Thoracic aorta (tissue), 2 donors: ENCODE measurements at regions not wholly inside any gene's neighbourhood (a gene's known extent, or its start where the extent isn't known, plus 50 kb on each side); places are given as distances from the start of the nearest gene placed in this dataset.

Experiments
- ATAC-seq: fragments of 150-250 bp; one replicate; pipeline ENCODE4 v1.8.0; 2017; ENCODE audit warnings: low read depth; ENCODE audit not compliant: insufficient number of reproducible peaks, low FRiP score
- DNase-seq: peaks from one replicate; pipeline ENCODE4 v3.0.0-alpha.2; 2020; ENCODE audit warnings: low spot score
- H3K27ac ChIP-seq, 2 donors: fragments of 200-600 bp; sonication (generic); 1 replicate in 1 of 2; 2 replicates in 1 of 2; pipeline ENCODE4 v1.5.1; 2016; ENCODE audit warnings: mild to moderate bottlenecking in 2 of 2, moderate library complexity in 2 of 2
- H3K27me3 ChIP-seq: fragments of 200-600 bp; sonication (generic); replicated peaks from 2 replicates; pipeline ENCODE4 v1.6.0; 2016; ENCODE audit warnings: mild to moderate bottlenecking; ENCODE audit not compliant: insufficient read depth
- H3K36me3 ChIP-seq: fragments of 200-600 bp; sonication (generic); one replicate; pipeline ENCODE4 v1.5.1; 2016
- H3K4me1 ChIP-seq, 2 donors: fragments of 200-600 bp; sonication (generic); 1 replicate in 1 of 2; 2 replicates in 1 of 2; pipeline versions ENCODE4 v1.5.1 to v1.6.0; 2016; ENCODE audit warnings: low read depth in 2 of 2, mild to moderate bottlenecking in 1 of 2; ENCODE audit not compliant: control insufficient read depth in 1 of 2
- H3K4me3 ChIP-seq: fragments of 200-600 bp; sonication (generic); 2 replicates; pipeline ENCODE4 v1.5.1; 2016; ENCODE audit warnings: mild to moderate bottlenecking
- H3K9me3 ChIP-seq: fragments of 200-600 bp; sonication (generic); 2 replicates; pipeline ENCODE4 v1.5.1; 2016
- CTCF ChIP-seq: fragments of 200-600 bp; sonication (generic); IDR thresholded peaks from one replicate; pipeline ENCODE4 v1.5.1; 2019; ENCODE audit warnings: antibody characterized with exemption

- TF ChIP-seq CTCF, result no peak
These were observed 695.5 kb downstream of the EPHA3 start for GRCh38 chr3:89802881-89803280.

GRCh38 chr3:89803711-89804110, 696.3 kb downstream of the EPHA3 start:
- ATAC-seq (no peak), DNase-seq (no peak)
- Histone ChIP-seq H3K36me3 (no peaks in the 10 kb centered on the region), H3K9me3 (no peaks in the 10 kb centered on the region), H3K27ac (no peak overlapping the region), H3K4me1 (no peaks in the 10 kb centered on the region), H3K27me3 (no peaks in the 10 kb centered on the region), H3K4me3 (no peak overlapping the region)
- no peak for TF ChIP-seq CTCF

More at GRCh38 chr3:89802881-89803280, 695.5 kb downstream of the EPHA3 start:
- no peak overlapping the region for H3K4me3 ChIP-seq
- no peak for DNase-seq
- no peaks in the 10 kb centered on the region for H3K9me3 ChIP-seq
- H3K4me1 ChIP-seq, result no peaks in the 10 kb centered on the region
- H3K27me3 ChIP-seq, result no peaks in the 10 kb centered on the region
- H3K36me3 ChIP-seq, result no peaks in the 10 kb centered on the region
- no peak overlapping the region for H3K27ac ChIP-seq
- no peak for ATAC-seq

GRCh38 chr3:89806166-89806565, 698.7 kb downstream of the EPHA3 start:
- H3K9me3 ChIP-seq, result no peaks in the 10 kb centered on the region
- TF ChIP-seq CTCF, result no peak
- H3K27me3 ChIP-seq, result no peaks in the 10 kb centered on the region
- H3K27ac ChIP-seq, result no peak overlapping the region
- no peak for DNase-seq
- ATAC-seq, result no peak
- H3K36me3 ChIP-seq, result no peaks in the 10 kb centered on the region
- no peaks in the 10 kb centered on the region for H3K4me1 ChIP-seq
- H3K4me3 ChIP-seq, result no peak overlapping the region

DNA sequence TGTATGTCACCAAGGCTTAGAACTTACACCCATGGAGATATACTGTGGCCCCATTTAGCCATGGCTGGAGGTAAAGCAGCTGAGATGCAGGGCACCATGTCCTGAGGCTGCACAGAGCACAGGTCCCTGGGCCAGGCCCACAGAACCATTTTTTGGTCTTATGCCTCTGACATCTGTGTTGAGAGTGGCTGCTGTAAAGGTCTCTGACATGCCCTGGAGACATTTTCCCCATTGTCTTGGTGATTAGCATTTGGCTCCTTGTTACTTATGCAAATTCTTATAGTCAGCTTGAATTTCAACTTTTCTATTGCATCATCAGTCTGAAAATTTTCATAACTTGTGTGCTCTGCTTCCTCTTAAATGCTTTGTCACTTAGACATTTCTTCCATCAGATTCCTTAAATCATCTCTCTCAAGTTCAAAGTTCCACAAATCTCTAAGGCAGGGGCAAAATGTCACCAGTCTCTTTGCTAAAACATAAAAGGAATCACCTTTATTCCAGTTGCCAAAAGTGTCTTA, 701.3 kb downstream of the EPHA3 start:
- no peak overlapping the region for H3K27ac ChIP-seq
- no peak for TF ChIP-seq CTCF
- H3K4me3 ChIP-seq, result no peak overlapping the region
- no peaks in the 10 kb centered on the region for H3K36me3 ChIP-seq
- DNase-seq, result no peak
- no peaks in the 10 kb centered on the region for H3K27me3 ChIP-seq
- no peaks in the 10 kb centered on the region for H3K9me3 ChIP-seq
- H3K4me1 ChIP-seq, result no peaks in the 10 kb centered on the region
- no peak for ATAC-seq

GRCh38 chr3:89813500-89813899, 706.1 kb downstream of the EPHA3 start:
- H3K4me1 ChIP-seq, result no peaks in the 10 kb centered on the region
- DNase-seq (no peak), ATAC-seq (no peak)
- no peaks in the 10 kb centered on the region for H3K36me3 ChIP-seq
- H3K9me3 ChIP-seq, result peaks cover 4% of the 10 kb centered on the region
- no peak overlapping the region for H3K4me3 ChIP-seq
- no peak for TF ChIP-seq CTCF
- H3K27me3 ChIP-seq, result no peaks in the 10 kb centered on the region
- H3K27ac ChIP-seq, result no peak overlapping the region
